Natural killer cell (primary cell): ENCODE measurements at regions not wholly inside any gene's neighbourhood (a gene's known extent, or its start where the extent isn't known, plus 50 kb on each side); places are given as distances from the start of the nearest gene placed in this dataset.

Experiments
- ATAC-seq, 3 donors: fragments of 150-1000 bp in 2 of 3; fragments of 200-7000 bp in 1 of 3; cut with Tn5 transposase; 1 replicate in 1 of 3; 2 replicates in 2 of 3; pipeline ENCODE4 v1.10.0; 2021; ENCODE audit warnings: mild to moderate bottlenecking in 2 of 3, moderate library complexity in 2 of 3
- DNase-seq, 2 donors: peaks; one replicate each; pipeline versions ENCODE4 v3.0.0 to v3.0.0-alpha.2; 2013 to 2021; ENCODE audit warnings: mixed read lengths in 1 of 2
- H3K27ac ChIP-seq: one replicate; pipeline ENCODE4 v1.5.1; 2013; ENCODE audit warnings: mild to moderate bottlenecking, low read length
- H3K27me3 ChIP-seq: one replicate; pipeline ENCODE4 v1.6.1; 2013; ENCODE audit warnings: low read length; ENCODE audit not compliant: control insufficient read depth, insufficient read depth
- H3K36me3 ChIP-seq: one replicate; pipeline ENCODE4 v1.6.1; 2013; ENCODE audit warnings: low read length; ENCODE audit not compliant: control insufficient read depth, insufficient read depth
- H3K4me1 ChIP-seq: one replicate; pipeline ENCODE4 v1.6.1; 2013; ENCODE audit warnings: low read length; ENCODE audit not compliant: control insufficient read depth, insufficient read depth
- H3K4me3 ChIP-seq: one replicate; pipeline ENCODE4 v1.5.1; 2013; ENCODE audit warnings: low read length
- H3K9me3 ChIP-seq: one replicate; pipeline ENCODE4 v1.6.1; 2013; ENCODE audit warnings: low read length; ENCODE audit not compliant: control insufficient read depth, insufficient read depth
- H3K27ac Mint-ChIP-seq, 2 donors: one replicate each; pipeline ENCODE4 v1.8.0; 2022; ENCODE audit warnings: mild to moderate bottlenecking in 2 of 2, mixed read lengths in 2 of 2, moderate library complexity in 1 of 2
- H3K27me3 Mint-ChIP-seq, 2 donors: one replicate each; pipeline ENCODE4 v1.8.0; 2022; ENCODE audit warnings: low read depth in 2 of 2, mixed read lengths in 2 of 2
- H3K36me3 Mint-ChIP-seq: one replicate; pipeline ENCODE4 v1.8.0; 2022; ENCODE audit warnings: mixed read lengths
- H3K4me1 Mint-ChIP-seq, 2 donors: one replicate each; pipeline ENCODE4 v1.8.0; 2022; ENCODE audit warnings: mixed read lengths in 2 of 2
- H3K4me3 Mint-ChIP-seq: one replicate; pipeline ENCODE4 v1.8.0; 2022; ENCODE audit warnings: mild to moderate bottlenecking, moderate library complexity, mixed read lengths
- H3K9me3 Mint-ChIP-seq, 2 donors: one replicate each; pipeline ENCODE4 v1.8.0; 2022; ENCODE audit warnings: mixed read lengths in 2 of 2
- WGBS: methylation state at CpG from one replicate; pipeline ENCODE4 v1.1.7; 2013; ENCODE audit warnings: missing lambda C conversion rate; ENCODE audit not compliant: insufficient coverage; 5-methylcytosine and 5-hydroxymethylcytosine counted together
- intact Hi-C: fragments of 100-400 bp; cut with micrococcal nuclease; formaldehyde crosslinking; loops from one replicate; pipeline ENCODE4 v1.14.2; 2022
- TF ChIP-seq, protein P1 (sequence below): fragments of 200-600 bp; IDR thresholded peaks from one replicate; pipeline ENCODE4 v1.8.0; 2022; ENCODE audit warnings: antibody characterized with exemption

GRCh38 chr11:82634091-82634490, 99.6 kb downstream of the FAM181B start:
- 90% methylated on average over 2 of the region's 2 CpGs for WGBS
- no peak overlapping the region for H3K27ac ChIP-seq
- DNase-seq (no peak), ATAC-seq (no peak)
- H3K27ac Mint-ChIP-seq, result no peak overlapping the region
- H3K36me3 Mint-ChIP-seq, result peaks cover 7% of the 10 kb centered on the region
- TF ChIP-seq, protein P1, sequence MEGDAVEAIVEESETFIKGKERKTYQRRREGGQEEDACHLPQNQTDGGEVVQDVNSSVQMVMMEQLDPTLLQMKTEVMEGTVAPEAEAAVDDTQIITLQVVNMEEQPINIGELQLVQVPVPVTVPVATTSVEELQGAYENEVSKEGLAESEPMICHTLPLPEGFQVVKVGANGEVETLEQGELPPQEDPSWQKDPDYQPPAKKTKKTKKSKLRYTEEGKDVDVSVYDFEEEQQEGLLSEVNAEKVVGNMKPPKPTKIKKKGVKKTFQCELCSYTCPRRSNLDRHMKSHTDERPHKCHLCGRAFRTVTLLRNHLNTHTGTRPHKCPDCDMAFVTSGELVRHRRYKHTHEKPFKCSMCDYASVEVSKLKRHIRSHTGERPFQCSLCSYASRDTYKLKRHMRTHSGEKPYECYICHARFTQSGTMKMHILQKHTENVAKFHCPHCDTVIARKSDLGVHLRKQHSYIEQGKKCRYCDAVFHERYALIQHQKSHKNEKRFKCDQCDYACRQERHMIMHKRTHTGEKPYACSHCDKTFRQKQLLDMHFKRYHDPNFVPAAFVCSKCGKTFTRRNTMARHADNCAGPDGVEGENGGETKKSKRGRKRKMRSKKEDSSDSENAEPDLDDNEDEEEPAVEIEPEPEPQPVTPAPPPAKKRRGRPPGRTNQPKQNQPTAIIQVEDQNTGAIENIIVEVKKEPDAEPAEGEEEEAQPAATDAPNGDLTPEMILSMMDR, result no peak
- H3K9me3 ChIP-seq, result no peaks in the 10 kb centered on the region
- no peak overlapping the region for H3K4me3 Mint-ChIP-seq
- no peaks in the 10 kb centered on the region for H3K4me1 ChIP-seq
- H3K9me3 Mint-ChIP-seq, result peaks cover 0 to 3% of the 10 kb centered on the region in 2 donors
- no peaks in the 10 kb centered on the region for H3K27me3 ChIP-seq
- no peak overlapping the region for H3K4me3 ChIP-seq
- H3K4me1 Mint-ChIP-seq, result no peaks in the 10 kb centered on the region
- intact Hi-C loops, result no loop called here
- no peaks in the 10 kb centered on the region for H3K36me3 ChIP-seq
- no peaks in the 10 kb centered on the region for H3K27me3 Mint-ChIP-seq

DNA sequence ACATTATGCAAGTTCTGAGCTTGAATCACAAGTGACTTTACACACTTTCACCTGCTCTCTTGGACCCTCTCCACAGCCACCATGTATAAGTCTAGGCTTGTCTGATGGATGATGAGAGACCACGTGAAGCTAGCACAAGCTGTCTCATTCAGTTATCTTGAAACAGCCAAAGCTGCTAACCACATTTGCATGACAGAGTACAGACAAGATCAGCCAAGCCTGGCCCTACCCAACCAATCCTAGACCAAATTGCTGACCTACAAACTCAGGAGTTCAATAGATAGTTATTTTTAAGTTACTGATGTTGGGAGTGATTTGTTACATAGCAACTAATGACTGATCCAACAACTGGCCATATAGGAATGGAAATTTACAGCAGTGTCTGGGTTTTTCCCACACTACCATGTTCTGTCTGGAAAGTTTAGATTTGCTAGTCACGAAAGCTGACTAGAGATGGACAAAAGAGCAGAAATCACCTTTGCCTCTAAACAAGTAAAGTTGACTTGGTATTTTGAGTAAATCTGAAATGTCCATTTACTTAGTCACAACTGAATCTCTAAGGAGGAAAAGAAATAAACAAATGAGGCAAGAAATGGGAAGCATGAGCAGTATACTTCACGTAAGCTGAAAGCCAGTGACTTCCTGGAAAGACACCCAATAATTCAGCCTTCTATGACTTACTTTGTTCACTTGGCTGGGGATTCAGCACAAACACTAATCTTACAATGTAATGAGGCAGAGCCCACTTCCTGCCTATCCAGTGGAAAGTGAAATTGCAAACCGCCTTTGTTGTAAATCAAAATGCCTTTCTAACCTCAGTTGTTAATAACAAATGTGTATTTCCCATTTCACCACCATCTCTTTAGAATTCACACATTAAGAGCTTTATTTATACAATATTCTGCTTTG, 101.7 kb downstream of the FAM181B start:
- H3K4me3 ChIP-seq, result no peak overlapping the region
- H3K36me3 Mint-ChIP-seq, result no peaks in the 10 kb centered on the region
- peaks cover 4 to 10% of the 10 kb centered on the region in 2 donors for H3K9me3 Mint-ChIP-seq
- 36% methylated on average over 4 of the region's 4 CpGs for WGBS
- TF ChIP-seq, protein P1, result no peak
- intact Hi-C loops, result no loop called here
- H3K27me3 ChIP-seq, result no peaks in the 10 kb centered on the region
- H3K4me3 Mint-ChIP-seq, result no peak overlapping the region
- no peaks in the 10 kb centered on the region for H3K9me3 ChIP-seq
- H3K27ac ChIP-seq, result no peak overlapping the region
- H3K4me1 Mint-ChIP-seq, result no peaks in the 10 kb centered on the region
- H3K36me3 ChIP-seq, result no peaks in the 10 kb centered on the region
- no peaks in the 10 kb centered on the region for H3K4me1 ChIP-seq
- H3K27me3 Mint-ChIP-seq, result no peaks in the 10 kb centered on the region
- no peak for DNase-seq
- ATAC-seq, result no peak
- no peak overlapping the region for H3K27ac Mint-ChIP-seq

DNA sequence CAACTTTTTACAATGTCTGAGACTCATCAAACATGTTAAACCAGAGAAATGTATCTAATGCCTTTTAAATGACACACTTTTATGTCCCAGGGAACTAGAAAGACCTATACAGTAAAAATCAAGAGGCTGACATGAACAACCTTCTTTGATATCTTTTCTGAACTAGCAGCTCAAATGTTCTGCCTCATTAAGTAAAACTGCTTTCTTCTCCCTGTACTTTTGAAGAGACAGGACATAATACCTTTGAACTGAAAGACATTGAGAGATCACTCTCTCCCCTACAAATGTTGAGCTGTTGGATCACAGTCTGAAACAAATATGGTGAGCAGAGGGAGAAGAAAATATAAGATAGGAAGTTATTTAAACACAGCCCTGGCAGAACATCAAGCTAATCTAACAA, 123.0 kb downstream of the FAM181B start:
- no peaks in the 10 kb centered on the region for H3K27me3 ChIP-seq
- H3K4me3 ChIP-seq, result no peak overlapping the region
- no peak overlapping the region for H3K27ac ChIP-seq
- Mint-ChIP-seq H3K4me1 (no peaks in the 10 kb centered on the region), H3K9me3 (peaks cover 0 to 7% of the 10 kb centered on the region in 2 donors), H3K4me3 (no peak overlapping the region), H3K27me3 (no peaks in the 10 kb centered on the region), H3K27ac (no peak overlapping the region), H3K36me3 (no peaks in the 10 kb centered on the region)
- H3K9me3 ChIP-seq, result no peaks in the 10 kb centered on the region
- no peaks in the 10 kb centered on the region for H3K4me1 ChIP-seq
- DNase-seq (no peak), ATAC-seq (no peak)
- intact Hi-C loops, result no loop called here
- TF ChIP-seq, protein P1, result no peak
- no peaks in the 10 kb centered on the region for H3K36me3 ChIP-seq

- H3K36me3 Mint-ChIP-seq, result no peaks in the 10 kb centered on the region
- no peaks in the 10 kb centered on the region for H3K4me1 Mint-ChIP-seq
- Histone ChIP-seq H3K4me3 (no peak overlapping the region), H3K4me1 (no peaks in the 10 kb centered on the region), H3K27ac (no peak overlapping the region), H3K36me3 (no peaks in the 10 kb centered on the region), H3K27me3 (no peaks in the 10 kb centered on the region), H3K9me3 (no peaks in the 10 kb centered on the region)
- intact Hi-C loops, result no loop called here
- no peak for DNase-seq
- no peak overlapping the region for H3K27ac Mint-ChIP-seq
- no peak for ATAC-seq
- no peaks in the 10 kb centered on the region for H3K27me3 Mint-ChIP-seq
- TF ChIP-seq, protein P1, result no peak
- H3K9me3 Mint-ChIP-seq, result peaks cover 2 to 7% of the 10 kb centered on the region in 2 donors
- no peak overlapping the region for H3K4me3 Mint-ChIP-seq
- no CpG with 5 or more reads among the region's 1 CpG for WGBS
Observed at GRCh38 chr11:82606738-82607137, 126.9 kb downstream of the FAM181B start.
